Neural progenitor cell (in vitro differentiated cells): ENCODE measurements at regions not wholly inside any gene's neighbourhood (a gene's known extent, or its start where the extent isn't known, plus 50 kb on each side); places are given as distances from the start of the nearest gene placed in this dataset.

ENCODE experiments used
- CTCF ChIP-seq: fragments of 200-600 bp; sonication (generic); IDR thresholded peaks from 2 replicates; pipeline ENCODE4 v1.5.1; 2017; ENCODE audit warnings: antibody characterized with exemption, mild to moderate bottlenecking
- EZH2 ChIP-seq: fragments of 200-600 bp; sonication (generic); IDR thresholded peaks from 2 replicates; pipeline ENCODE4 v1.6.1; 2017; ENCODE audit warnings: antibody characterized with exemption, mild to moderate bottlenecking, moderate library complexity
- EZH2phosphoT487 ChIP-seq: fragments of 200-600 bp; sonication (generic); IDR thresholded peaks from 2 replicates; pipeline ENCODE4 v1.6.1; 2017; ENCODE audit warnings: antibody characterized with exemption

GRCh38 chr6:102848796-102849195 lies 1455.3 kb downstream of the GRIK2 start:
- TF ChIP-seq CTCF (no peak), EZH2 (no peak), EZH2phosphoT487 (no peak)
